ENCODE measurements at regions not wholly inside any gene's neighbourhood (a gene's known extent, or its start where the extent isn't known, plus 50 kb on each side); places are given as distances from the start of the nearest gene placed in this dataset.

GRCh38 chr5:85849411-85849810, 768.3 kb upstream of the COX7C start:
- no peak for TF ChIP-seq CTCF (IDR thresholded peaks at IDR 0.05)
- no peak for TF ChIP-seq POLR2AphosphoS5 (IDR thresholded peaks at IDR 0.05; ENCODE audit: low read depth, low read length)
- TF ChIP-seq REST (IDR thresholded peaks at IDR 0.05; ENCODE audit: insufficient read depth in 1 of 2, low read depth in 2 of 2, low read length in 1 of 2): no peak
- TF ChIP-seq SIN3A (IDR thresholded peaks at IDR 0.05; ENCODE audit: borderline replicate concordance, insufficient read depth, low read depth, low read length): no peak
- TF ChIP-seq TCF7L2 (IDR thresholded peaks at IDR 0.05; ENCODE audit: low read depth, low read length): no peak

All from Panc1 (cell line).